A204.1 (cell line): ENCODE measurements at regions not wholly inside any gene's neighbourhood (a gene's known extent, or its start where the extent isn't known, plus 50 kb on each side); places are given as distances from the start of the nearest gene placed in this dataset.
"Not testable (repeated sequence)": the region's sequence is repeated elsewhere in the genome, so short reads cannot be mapped to it uniquely, and the experiment has no call there.

Experiments used
- FAIRE-seq: peaks from 2 replicates; lab custom pipeline; 2012; peaks lifted over from hg19 to GRCh38; lab: Jason Lieb, UNC

DNA sequence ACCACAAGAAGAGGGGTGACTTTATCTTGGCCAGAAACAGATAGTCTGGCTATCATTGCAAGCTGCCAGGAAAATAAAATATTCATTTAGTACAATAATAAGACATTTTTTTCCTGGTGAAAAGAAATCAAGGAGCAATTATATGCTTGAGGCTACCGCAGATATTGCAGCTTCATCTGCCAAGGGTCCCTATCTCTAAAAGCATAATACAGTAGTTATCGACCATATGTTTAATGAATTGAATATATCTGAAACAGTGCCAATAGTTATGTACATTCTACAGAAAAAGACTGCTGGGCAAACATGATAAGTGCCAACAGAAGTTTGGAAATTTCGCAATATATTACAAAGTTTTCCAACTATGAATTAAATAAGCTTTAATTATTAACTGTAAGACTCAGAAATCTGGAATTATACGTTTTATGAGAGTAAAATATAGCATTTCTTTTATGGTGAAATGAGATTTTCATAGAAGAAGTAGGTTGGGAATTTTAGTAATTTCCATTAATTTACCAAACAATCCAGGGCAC lies 561.1 kb upstream of the ZP4 start:
- FAIRE-seq: no peak

DNA sequence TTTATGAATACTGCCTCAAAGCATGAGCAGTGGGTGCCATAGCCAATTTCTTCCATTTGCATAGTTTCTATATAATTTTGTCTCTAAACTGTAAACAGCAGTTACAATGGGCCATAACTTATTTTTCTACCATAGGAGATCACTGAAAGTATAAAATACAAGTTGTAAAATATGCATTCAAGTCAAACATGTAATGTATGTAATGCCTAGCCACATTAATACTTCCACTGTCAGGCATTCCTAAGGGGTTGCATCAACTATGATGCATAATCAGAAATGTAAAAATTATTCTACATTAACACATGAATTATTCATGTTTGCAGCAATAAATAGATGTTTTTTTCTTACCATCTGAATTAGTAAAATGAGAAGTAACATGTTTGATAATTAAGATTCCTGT lies 560.3 kb upstream of the ZP4 start:
- no peak for FAIRE-seq

DNA sequence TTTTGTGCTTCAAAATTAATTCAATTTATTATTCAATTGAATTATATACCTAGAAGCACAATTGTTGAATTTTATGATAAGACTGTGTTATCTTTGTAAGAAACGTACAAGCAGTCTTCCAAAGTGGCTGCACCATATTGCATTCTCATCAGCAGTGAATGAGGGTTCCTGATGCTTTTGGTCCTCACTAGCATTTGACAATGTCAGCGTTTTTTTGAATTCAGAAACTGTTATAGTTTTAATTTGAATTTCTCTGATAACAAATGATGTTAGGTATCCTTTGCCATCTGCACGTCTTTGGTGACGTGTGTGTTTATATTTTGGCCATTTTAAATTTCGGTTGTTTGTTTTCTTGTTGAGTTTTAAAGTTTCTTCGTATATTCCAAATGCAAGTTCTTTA lies 553.0 kb upstream of the ZP4 start:
- FAIRE-seq: no peak

DNA sequence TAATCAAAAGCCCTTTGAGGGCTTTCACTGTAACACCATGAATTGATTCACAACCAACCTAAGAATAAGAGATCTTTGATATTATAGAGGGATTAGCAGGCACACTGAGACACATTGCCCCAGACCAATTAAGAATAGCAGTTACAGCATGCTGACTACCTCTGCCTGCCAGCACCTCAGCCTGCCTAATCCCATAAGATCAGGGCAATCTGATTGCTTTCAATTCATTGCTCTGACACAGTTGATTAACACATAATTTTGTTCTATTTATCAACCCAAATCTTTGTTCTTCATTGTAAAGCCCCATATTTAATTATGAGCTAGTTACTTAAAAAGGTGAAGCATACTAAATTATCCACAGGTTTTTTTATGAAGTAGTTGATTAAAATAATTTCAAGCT lies 548.8 kb upstream of the ZP4 start:
- FAIRE-seq: peak; percentile 48

DNA sequence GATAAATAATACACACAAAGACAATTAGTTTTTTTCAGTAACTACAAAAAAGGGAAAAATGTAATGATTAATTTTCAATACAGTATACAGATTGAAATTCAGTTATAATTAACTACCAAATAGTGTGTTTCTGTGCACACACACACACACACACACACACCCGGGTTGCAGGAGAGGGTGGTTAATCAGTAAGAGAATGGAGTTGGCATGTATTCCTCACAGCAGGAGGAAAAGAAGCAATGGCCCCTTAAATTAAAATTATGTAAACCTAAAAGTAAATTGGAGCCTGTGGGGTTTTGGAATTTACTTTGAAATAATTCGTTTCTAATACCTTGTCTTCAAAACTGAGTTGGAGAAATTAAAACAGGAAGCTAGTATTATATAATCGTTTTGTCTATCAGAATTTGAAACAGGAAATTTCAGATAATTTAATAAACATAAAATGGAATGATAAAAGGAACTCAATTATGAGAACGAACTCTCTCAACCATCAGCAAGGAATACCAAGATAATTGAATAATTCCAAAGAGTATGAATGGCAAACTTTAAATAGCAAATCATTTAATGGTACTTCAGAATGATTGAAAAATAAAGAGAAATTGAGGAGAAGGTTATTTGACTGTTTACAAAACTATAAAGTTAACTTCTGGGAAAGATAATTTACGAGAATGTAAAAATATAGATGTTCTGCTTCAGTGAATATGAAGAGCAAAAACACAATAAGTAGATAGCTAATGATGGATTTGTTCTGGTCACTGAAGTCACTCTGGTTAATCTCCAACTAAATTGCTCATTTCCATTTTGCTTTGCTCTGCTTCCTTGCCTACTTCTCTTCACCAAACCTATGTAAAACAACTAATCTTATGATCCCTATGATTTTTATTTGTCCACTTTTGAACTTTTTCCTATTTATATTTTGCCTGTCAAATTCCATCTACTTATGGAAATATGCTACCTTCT lies 547.9 kb upstream of the ZP4 start:
- FAIRE-seq: peak; percentile 54

DNA sequence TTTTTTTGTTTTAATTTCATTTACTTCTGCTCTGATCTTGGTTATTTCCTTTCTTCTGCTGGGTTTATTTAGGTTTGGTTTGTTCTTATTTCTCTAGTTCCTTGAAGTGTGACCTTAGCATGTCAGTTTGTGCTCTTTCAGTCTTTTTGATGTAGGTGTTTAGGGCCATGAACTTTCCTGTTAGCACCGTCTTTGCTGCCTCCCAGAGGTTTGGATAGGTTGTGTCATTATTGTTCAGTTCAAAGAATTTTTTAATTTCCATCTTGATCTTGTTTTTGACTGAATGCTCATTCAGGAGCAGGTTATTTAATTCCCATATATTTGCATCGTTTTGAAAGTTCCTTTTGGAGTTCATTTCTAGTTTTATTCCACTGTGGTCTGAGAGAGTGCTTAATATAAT lies 539.0 kb upstream of the ZP4 start:
- not testable (repeated sequence) for FAIRE-seq

DNA sequence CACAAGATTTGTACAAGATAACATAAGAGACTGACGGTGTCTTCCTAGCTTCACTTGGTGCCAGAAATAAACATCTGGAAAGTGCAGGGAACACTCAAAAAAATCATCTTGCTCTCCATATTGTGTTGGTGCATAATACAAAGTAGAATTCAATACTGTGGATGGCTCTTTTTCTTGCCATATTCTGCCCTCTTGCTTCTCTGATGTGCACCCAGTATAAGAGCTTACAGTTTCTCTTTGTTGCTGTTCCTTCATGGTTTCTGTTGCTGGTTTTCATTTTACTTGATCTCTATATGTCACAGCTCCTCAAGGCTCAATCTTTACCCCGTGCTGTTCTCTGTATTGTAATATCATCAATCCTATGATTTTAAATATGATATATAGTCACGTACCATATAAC lies 528.5 kb upstream of the ZP4 start:
- no peak for FAIRE-seq

DNA sequence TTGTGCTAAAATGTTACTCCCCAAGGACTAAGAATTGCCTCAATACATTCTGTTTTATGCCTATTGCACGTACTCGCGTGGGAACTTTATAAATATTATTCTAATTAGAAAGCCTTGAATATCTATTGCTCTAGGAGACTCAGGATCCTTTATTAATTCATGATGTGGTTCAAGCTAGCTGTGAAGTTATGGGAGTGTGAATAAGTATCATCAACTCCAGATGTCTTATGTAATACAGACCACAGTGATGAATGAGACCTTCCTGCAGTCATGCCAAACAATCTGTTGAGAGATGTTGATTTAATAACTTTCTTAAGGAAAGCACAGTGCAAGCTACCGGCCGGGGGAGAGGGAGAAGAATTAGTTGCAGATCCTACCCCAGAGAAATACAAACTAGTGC lies 519.2 kb upstream of the ZP4 start:
- no peak for FAIRE-seq

DNA sequence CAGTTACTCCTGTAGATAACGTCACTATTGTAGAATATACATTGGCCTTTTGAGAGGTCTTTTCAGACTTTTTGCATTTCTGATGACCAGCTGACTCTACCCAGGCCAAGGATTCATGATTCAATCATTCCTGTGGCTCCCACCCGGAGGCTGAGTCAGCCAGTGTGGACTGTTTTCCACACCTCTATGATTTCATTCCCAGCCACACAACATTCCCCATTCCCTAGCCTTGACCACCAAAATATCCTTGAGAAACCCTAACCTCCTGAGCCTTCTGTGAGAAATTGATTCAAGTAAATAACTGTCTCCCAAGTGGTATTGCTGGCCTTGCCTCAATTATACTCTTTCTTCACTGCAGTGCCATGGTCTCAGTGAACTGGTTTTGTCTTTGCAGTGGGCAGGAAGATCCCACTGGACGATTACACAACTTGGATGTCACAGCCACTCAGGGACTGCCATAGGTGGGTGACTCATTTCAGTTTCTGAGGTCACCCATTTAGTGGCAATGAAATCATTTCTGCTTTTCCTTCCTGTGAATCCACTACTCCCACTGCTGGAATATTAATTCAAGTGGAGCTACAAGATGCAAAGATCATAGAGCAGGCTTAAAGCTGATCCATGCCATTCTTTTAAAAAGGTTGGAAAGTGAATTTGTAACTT lies 518.6 kb upstream of the ZP4 start:
- FAIRE-seq: no peak

DNA sequence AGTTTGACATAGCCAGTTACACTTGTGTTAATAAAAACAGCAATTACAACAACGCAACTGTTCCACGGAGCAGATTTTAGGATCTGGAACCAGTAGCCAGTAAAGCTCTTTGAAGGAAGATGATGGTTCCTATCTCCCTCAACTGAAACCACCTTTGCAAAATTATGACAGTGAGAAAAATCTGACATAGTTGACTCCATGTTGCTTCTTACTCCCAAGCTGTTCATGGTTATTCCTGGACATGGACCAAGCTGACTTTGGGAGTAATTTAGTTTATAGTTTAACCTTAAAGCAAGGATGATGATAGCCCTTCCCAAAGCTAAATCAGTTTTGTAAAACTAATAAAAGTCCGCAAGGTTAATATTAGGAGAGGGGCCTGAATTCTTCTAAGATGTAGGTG lies 518.0 kb upstream of the ZP4 start:
- no peak for FAIRE-seq

DNA sequence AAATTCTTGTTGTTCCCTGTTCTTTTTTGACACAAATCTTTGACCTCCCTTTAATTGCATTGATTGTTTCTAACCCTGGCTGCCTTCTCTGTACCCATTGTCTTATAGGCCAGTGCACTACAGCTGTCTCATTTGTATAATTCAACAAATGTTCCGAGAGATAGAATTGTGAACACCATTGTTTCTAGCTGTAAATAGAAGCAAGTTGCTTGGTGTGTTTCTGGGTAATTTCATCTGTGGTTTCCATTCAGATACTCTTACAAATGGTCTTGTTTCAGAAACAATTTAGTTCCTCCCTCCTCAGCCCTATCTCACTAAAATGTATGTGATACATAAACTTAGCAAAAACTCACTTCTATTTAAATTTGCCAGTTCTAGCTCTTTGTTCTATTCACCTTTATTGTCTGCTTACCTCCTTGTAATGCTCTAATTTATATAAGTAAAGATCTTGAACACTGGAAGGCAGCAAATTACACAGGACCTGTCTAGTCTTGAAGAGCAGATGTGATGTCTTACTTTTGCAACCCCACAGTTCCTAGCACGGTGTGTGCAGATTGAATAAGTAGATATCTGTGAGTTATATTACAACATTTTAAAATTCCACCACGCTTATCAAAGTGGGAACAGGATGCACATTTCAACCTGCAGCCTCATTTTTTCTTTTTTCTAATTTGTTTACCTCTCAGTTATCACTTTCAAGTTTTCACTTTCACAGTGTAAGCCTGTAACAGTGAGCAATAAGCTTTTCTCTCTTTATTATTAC lies 515.6 kb upstream of the ZP4 start:
- no peak for FAIRE-seq

DNA sequence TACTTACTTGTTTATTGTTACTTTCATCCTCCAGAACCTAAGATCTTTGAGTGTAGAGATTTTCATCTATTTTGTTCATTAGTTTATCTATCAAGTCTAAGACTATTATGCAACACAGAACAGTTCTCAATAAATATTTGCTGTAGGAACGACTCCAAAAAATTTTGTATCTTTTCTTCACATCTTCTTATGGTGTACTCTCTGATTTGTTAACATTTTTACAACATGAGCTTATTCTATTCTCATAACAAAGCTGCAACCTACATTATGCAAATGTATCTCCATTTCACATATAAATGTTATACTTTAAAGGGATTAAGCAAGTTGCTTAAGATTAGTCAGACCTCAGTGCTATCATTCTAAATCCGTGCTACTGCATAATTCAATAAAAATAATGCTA lies 514.2 kb upstream of the ZP4 start:
- no peak for FAIRE-seq

DNA sequence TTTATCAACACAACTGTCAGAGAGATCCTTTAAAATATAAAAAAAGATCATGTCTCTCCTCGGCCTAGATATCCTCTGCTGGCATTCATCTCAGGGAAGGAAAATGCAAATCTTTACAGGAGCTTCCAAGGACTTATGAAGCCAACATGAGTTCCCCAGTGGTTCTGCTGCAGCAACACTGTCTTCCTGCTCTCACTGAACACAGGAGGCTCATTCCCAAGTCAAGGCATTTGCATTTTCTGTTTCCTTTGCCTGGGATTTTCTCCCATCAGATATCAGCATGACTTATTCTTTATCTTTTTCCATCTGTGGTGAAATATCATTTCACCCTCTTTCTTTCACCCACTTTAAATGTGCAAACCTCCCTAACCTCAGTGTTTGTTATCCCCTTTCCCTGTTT lies 513.8 kb upstream of the ZP4 start:
- no peak for FAIRE-seq

DNA sequence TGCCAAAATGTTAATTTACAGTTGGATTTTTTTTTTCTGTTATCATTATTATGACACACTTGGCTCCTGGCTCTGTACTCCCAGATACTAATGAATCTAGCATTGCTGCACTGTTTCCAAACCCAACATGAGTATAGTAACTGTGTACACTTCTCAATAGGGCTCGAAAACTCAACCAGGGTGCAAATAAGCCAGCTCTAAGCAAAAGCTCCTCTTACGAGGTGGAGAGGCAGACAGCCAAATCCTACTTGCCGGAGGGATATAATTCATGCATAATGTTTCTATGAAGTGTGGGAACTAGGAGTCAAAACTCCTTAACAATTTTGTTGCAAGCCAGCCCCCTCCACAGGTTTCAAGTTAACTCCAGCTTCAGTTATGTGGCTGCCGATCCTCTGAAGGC lies 510.4 kb upstream of the ZP4 start:
- FAIRE-seq: no peak

DNA sequence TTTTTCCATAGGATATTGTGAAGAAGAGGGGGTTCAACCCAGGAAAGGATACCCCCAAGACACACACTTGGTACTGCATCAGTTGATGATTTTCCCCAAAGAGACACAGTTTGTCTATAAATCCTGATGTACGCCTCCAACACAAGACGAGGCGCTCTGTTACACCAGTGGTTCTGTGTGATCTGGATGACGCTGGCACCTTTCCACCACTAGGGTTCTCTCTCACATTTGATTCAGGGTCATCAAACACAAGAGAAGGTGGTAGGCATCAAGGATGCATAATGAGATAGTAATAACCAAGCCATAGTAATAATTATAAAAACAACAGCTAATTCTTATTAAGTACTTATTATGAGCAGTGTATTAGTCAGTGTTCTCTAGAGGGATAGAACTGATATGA lies 508.8 kb upstream of the ZP4 start:
- FAIRE-seq: no peak

DNA sequence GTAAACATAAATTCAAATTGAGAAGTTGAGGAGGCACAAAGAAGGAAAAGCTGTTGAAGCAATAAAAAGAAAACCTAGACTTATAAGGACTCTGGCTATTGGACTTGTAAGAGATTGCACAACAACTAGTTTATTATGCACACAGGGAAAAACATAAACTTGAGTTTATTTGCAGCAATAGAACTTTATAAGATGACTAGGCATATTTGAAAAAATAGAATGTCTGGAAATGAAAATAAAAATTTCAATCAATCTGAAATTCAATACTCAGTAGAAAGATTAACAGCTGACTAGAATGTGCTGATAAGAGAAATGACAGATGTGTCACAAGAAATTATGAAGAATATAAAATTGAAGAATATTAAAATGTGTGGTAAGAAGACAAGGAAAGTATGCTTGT lies 505.4 kb upstream of the ZP4 start:
- FAIRE-seq: no peak

DNA sequence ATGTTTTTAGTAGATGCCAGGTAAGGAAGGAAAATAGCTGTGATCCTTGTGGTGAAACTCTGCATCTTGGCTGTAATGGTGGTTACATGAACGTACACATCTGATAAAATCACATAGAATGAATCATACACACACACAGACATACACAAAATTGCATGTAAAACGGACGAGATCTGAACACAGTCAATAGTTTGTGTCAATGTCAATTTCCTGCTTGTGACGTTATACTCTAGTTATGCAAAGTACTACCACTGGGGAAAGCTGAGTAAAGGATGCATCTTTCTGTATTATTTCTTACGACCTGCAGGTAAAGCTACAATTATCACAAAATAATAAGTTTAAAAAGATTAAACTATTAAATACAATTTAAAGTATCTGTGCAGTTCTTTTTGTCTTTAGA lies 493.7 kb upstream of the ZP4 start:
- FAIRE-seq: no peak

DNA sequence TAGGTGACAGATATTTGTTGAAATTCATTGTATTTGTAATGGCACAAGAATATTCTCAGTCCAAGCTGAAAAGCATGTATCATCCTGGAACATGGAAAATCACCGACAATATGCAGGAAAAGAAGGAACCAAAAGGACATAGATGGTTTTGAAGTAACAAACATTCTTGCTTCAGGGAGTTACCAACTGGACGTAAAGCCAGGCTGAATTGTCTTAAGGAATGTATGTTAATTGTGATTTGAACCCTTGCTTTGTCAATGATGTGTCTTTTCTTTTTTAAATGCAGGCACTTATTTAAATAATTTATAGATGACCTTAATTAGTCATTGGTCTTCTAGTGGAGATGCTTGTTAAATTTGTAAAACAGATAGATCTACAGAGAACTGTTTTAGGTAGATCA lies 489.4 kb upstream of the ZP4 start:
- FAIRE-seq: no peak

DNA sequence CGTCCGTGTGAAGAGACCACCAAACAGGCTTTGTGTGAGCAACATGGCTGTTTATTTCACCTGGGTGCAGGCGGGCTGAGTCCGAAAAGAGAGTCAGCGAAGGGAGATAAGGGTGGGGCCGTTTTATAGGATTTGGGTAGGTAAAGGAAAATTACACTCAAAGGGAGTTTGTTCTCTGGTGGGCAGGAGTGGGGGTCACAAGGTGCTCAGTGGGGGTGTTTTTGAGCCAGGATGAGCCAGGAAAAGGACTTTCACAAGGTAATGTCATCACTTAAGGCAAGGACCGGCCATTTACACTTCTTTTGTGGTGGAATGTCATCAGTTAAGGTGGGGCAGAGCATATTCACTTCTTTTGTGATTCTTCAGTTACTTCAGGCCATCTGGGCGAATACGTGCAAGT lies 488.7 kb upstream of the ZP4 start:
- FAIRE-seq: not testable (repeated sequence)

DNA sequence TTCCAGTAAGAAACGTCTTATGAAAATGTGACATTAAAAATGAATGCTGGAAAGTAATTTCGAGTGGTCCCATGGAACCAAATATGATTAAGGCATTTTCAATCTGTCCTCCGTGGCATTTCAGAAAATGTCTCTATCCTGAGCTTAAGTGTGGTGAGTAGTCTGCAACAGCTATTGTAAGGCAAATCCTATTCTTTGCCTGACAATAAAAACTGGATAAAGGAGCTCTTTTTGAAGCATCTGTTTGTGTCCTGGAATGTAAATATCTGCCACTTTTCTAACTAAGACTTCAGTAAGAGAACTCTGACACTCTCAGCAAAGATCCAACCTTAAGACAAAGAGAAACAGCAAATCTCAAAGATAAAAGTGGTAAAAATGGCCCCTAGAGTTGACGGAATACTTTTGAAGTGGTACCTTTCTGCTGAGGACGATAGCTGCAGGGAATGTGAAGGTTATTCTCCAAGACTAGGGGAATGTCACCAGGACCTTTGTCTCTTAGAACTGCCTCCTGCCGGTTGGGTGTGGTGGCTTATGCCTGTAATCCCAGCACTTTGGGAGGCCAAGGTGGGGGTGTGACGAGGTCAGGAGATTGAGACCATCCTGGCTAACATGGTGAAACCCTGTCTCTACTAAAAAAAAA lies 486.7 kb upstream of the ZP4 start:
- FAIRE-seq: no peak

DNA sequence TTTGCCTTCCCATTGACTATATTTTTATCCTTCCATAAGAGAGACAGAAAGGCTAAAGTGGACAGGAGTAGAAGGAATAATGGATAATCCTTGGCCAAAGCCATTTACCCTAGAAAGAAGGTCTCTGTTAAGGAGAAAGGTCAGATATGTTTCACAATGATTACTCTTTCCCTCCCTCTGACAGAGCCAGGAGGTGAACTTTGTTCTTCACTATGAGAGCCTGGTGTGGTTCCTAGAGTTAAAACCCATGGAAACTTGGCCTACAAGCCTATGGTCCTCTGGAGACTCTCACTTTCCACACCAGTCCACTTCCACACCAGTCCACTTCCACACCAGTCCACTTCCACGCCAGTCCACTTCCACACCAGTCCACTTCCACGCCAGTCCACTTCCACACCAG lies 479.9 kb upstream of the ZP4 start:
- no peak for FAIRE-seq

DNA sequence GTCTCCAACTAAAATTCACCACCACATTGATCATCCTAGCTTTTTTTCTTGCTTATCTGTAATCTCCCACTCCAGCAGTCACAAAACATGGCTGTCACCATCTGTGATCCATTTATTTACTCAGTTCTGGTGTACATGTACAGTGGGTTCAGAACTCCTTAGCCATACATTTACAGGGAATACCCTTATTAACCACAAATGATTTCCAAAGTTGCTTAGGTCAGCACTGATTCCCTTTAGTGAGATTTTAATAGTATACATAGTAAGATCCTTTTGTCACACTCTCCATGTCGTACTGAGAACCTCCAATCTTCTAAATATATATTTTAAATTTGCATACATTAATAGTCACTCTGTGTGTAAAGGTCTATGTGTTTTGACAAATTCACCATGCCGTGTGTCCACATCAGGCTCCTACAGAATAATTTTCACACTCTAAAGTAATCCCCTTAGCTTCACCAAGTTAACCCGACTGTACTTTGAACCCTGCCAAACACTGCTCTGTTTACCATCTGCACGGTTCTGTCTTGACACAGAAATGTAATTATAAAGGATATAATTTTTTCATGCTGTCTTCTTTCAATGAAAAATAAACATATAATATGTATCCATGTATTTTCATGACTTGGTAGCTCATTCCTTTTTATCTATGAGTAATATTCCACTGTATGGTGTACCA lies 473.6 kb upstream of the ZP4 start:
- FAIRE-seq: no peak
